K562 (cell line): ENCODE measurements at regions not wholly inside any gene's neighbourhood (a gene's known extent, or its start where the extent isn't known, plus 50 kb on each side); places are given as distances from the start of the nearest gene placed in this dataset.

ENCODE experiments used
- ATAC-seq: fragments of 200-7000 bp; cut with Tn5 transposase; 3 replicates; pipeline ENCODE4 v1.9.1; 2020; ENCODE audit warnings: moderate library complexity
- BruUV-seq: library from RNA; stranded (reverse); fragments of 400-500 nt; replicated peaks from 2 replicates; lab custom pipeline; 2021; lab: Mats Ljungman, UMichigan
- CTCF ChIA-PET: fragments of 300-600 bp; formaldehyde crosslinking; extraction: SDS; loops from one replicate; lab custom pipeline; 2021; ENCODE audit warnings: low intra/inter-chr PET ratio; lab: Yijun Ruan, JAX
- POLR2A ChIA-PET: fragments of 300-600, 350-650 bp; sonication (Branson Sonifier 250); formaldehyde crosslinking; extraction: SDS; loops from one replicate; lab custom pipeline; 2021; ENCODE audit warnings: antibody characterized with exemption, inconsistent platforms; lab: Yijun Ruan, JAX
- DNase-seq, 4 experiments: peaks; one replicate each; pipeline versions ENCODE4 v3.0.0 to v3.0.0-alpha.2; 2011 to 2018; ENCODE audit warnings: low spot score in 3 of 4, mixed read lengths in 3 of 4; ENCODE audit errors: extremely low read depth in 1 of 4
- FAIRE-seq: peaks from 2 replicates; lab custom pipeline; 2011; peaks lifted over from hg19 to GRCh38; lab: Jason Lieb, UNC
- H2AFZ ChIP-seq: 2 replicates; pipeline ENCODE4 v1.6.0; 2011; ENCODE audit warnings: low read depth, low read length, control low read depth, inconsistent platforms
- H3K27ac ChIP-seq: fragments of 200-600 bp; 3 replicates; pipeline ENCODE4 v1.8.0; 2011; ENCODE audit warnings: low read depth, mild to moderate bottlenecking, control low read depth, inconsistent platforms, low read length, moderate library complexity, mixed read lengths; ENCODE audit errors: extremely low read depth
- H3K27me3 ChIP-seq, 2 experiments: fragments of 300-600 bp in 1 of 2; 2 replicates in 1 of 2; 3 replicates in 1 of 2; pipeline versions ENCODE4 v1.6.0 to v1.8.0; 2011; ENCODE audit warnings: inconsistent platforms in 2 of 2, low read length in 2 of 2, mild to moderate bottlenecking in 1 of 2, mixed read lengths in 1 of 2, moderate library complexity in 1 of 2; ENCODE audit not compliant: control insufficient read depth in 2 of 2, insufficient read depth in 2 of 2
- H3K36me3 ChIP-seq: fragments of 300-600 bp; 3 replicates; pipeline ENCODE4 v1.8.0; 2011; ENCODE audit warnings: mild to moderate bottlenecking, low read length, inconsistent platforms; ENCODE audit not compliant: control insufficient read depth, insufficient read depth
- H3K4me1 ChIP-seq, 2 experiments: fragments of 200-600 bp in 1 of 2; replicated peaks in 1 of 2; 2 replicates in 1 of 2; 3 replicates in 1 of 2; pipeline versions ENCODE4 v1.5.1 to v1.8.0; 2011; ENCODE audit warnings: inconsistent platforms in 2 of 2, low read length in 2 of 2, mild to moderate bottlenecking in 1 of 2, mixed read lengths in 1 of 2, moderate library complexity in 1 of 2; ENCODE audit not compliant: control insufficient read depth in 2 of 2, insufficient read depth in 2 of 2
- H3K4me2 ChIP-seq: 2 replicates; pipeline ENCODE4 v1.6.1; 2011; ENCODE audit warnings: low read length, control low read depth, inconsistent platforms, mixed read lengths; ENCODE audit not compliant: insufficient read depth
- H3K4me3 ChIP-seq: fragments of 200-600 bp; sonication (generic), shearing (Covaris generic); 2 replicates; pipeline ENCODE4 v1.5.1; 2016; ENCODE audit warnings: control low read depth, inconsistent platforms
- H3K79me2 ChIP-seq: fragments of 200-600 bp; 3 replicates; pipeline ENCODE4 v1.8.0; 2011; ENCODE audit warnings: low read length, inconsistent platforms; ENCODE audit not compliant: control insufficient read depth, insufficient read depth
- H3K9ac ChIP-seq, 2 experiments: 2 replicates each; pipeline versions ENCODE4 v1.6.0 to v1.6.1; 2011; ENCODE audit warnings: low read depth in 2 of 2, low read length in 2 of 2, control low read depth in 1 of 2, inconsistent platforms in 1 of 2, mild to moderate bottlenecking in 1 of 2, mixed read lengths in 1 of 2; ENCODE audit not compliant: insufficient read depth in 1 of 2
- H3K9me1 ChIP-seq: one replicate; pipeline ENCODE4 v1.6.0; 2011; ENCODE audit warnings: inconsistent platforms, mild to moderate bottlenecking, low read length, moderate library complexity; ENCODE audit not compliant: control insufficient read depth, insufficient read depth
- H3K9me3 ChIP-seq: replicated peaks from 2 replicates; pipeline ENCODE4 v1.5.1; 2011; ENCODE audit warnings: low read depth, low read length, inconsistent platforms; ENCODE audit not compliant: control insufficient read depth, insufficient read depth
- H4K20me1 ChIP-seq: replicated peaks from 2 replicates; pipeline ENCODE4 v1.6.1; 2011; ENCODE audit warnings: low read length, inconsistent platforms, mixed read lengths; ENCODE audit not compliant: control insufficient read depth, insufficient read depth
- ARID2 ChIP-seq: fragments of 450-650 bp; IDR thresholded peaks from 2 replicates; pipeline ENCODE4 v1.6.1; 2017; ENCODE audit warnings: antibody characterized with exemption, mild to moderate bottlenecking
- FOS ChIP-seq: IDR thresholded peaks from 3 replicates; pipeline ENCODE4 v1.6.1; 2011; ENCODE audit not compliant: insufficient read length; ENCODE audit errors: extremely low read depth
- TAL1 ChIP-seq: fragments of 450-650 bp; IDR thresholded peaks from 2 replicates; pipeline ENCODE4 v1.6.1; 2016; ENCODE audit warnings: mild to moderate bottlenecking
- ZNF165 ChIP-seq: fragments of 250-450 bp; sonication (Bioruptor Pico); IDR thresholded peaks from 2 replicates; pipeline ENCODE4 v1.4.0; 2020; ENCODE audit warnings: borderline replicate concordance
- ZNF41 ChIP-seq: fragments of 250-450 bp; sonication (Bioruptor Pico); conservative IDR thresholded peaks from 2 replicates; pipeline ENCODE4 v1.4.0; 2020; ENCODE audit warnings: mild to moderate bottlenecking
- WGBS: fragments of 100-300 bp; shearing (Covaris generic); methylation state at CpG from one replicate; pipeline ENCODE4 v1.1.6; 2016; ENCODE audit warnings: low coverage, mixed read lengths; ENCODE audit not compliant: insufficient coverage; ENCODE audit errors: missing lambda C conversion rate; 5-methylcytosine and 5-hydroxymethylcytosine counted together
- in situ Hi-C: fragments of 300-500 bp; cut with MboI; formaldehyde crosslinking; loops from 4 replicates; pipeline ENCODE4 v1.15.0; 2018; ENCODE audit warnings: inconsistent platforms, mixed read lengths
- intact Hi-C: fragments of 100-400 bp; cut with micrococcal nuclease; formaldehyde crosslinking; loops from 2 replicates; pipeline ENCODE4 v1.14.2; 2022
- TF ChIP-seq, protein P1 (sequence below): fragments of 250-450 bp; sonication (Bioruptor Pico); IDR thresholded peaks from 2 replicates; pipeline ENCODE4 v1.5.1; 2021; ENCODE audit warnings: mild to moderate bottlenecking
- TF ChIP-seq, protein P2 (sequence below): fragments of 250-450 bp; sonication (Bioruptor Pico); IDR thresholded peaks from 2 replicates; pipeline ENCODE4 v1.8.0; 2022; ENCODE audit warnings: inconsistent platforms, mild to moderate bottlenecking, moderate library complexity, borderline replicate concordance
- TF ChIP-seq, protein P3 (sequence below): fragments of 450-650 bp; IDR thresholded peaks from 2 replicates; pipeline ENCODE4 v1.6.1; 2016; ENCODE audit warnings: antibody characterized with exemption

DNA sequence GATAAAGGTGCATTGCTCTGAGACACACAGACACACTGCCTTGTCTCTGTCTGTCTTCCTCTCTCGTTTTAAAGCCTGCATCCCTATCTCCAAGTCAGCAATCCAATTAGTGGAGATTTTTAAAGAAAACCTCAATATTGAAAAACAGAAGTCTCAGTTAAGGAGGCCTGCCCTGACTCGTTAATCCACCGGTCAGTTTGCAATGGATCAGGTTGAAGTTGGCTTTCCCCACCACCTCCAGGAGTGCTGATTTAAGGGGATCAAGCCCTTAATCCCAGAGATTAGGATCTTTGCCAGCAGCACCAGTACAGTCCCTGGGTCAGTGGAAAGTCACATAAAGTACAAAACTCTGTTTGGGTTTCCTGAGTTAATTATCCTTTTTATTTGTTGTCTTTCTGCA, 271.1 kb upstream of the ASIC2 start:
- DNase-seq (no peak), FAIRE-seq (no peak), ATAC-seq (no peak)
- Histone ChIP-seq H3K9me1 (no peaks in the 10 kb centered on the region), H3K27me3 (no peaks in the 10 kb centered on the region), H3K9me3 (no peaks in the 10 kb centered on the region), H3K27ac (no peak overlapping the region), H2AFZ (no peak overlapping the region), H3K4me2 (no peak overlapping the region), H4K20me1 (no peaks in the 10 kb centered on the region), H3K4me3 (no peak overlapping the region), H3K79me2 (no peaks in the 10 kb centered on the region), H3K36me3 (no peaks in the 10 kb centered on the region), H3K4me1 (no peaks in the 10 kb centered on the region), H3K9ac (no peak overlapping the region)
- CTCF ChIA-PET, result no interaction called here
- POLR2A ChIA-PET, result no interaction called here
- no peak for TF ChIP-seq ZNF165
- no peak for TF ChIP-seq ZNF41 (CRISPR knock-in tag)
- TF ChIP-seq, protein P1, sequence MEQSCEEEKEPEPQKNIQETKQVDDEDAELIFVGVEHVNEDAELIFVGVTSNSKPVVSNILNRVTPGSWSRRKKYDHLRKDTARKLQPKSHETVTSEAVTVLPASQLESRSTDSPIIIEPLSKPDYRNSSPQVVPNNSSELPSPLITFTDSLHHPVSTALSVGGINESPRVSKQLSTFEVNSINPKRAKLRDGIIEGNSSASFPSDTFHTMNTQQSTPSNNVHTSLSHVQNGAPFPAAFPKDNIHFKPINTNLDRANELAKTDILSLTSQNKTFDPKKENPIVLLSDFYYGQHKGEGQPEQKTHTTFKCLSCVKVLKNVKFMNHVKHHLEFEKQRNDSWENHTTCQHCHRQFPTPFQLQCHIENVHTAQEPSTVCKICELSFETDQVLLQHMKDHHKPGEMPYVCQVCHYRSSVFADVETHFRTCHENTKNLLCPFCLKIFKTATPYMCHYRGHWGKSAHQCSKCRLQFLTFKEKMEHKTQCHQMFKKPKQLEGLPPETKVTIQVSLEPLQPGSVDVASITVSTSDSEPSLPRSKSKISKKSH, result no peak
- TF ChIP-seq ARID2, result no peak
- no peak for TF ChIP-seq TAL1
- TF ChIP-seq, protein P2, sequence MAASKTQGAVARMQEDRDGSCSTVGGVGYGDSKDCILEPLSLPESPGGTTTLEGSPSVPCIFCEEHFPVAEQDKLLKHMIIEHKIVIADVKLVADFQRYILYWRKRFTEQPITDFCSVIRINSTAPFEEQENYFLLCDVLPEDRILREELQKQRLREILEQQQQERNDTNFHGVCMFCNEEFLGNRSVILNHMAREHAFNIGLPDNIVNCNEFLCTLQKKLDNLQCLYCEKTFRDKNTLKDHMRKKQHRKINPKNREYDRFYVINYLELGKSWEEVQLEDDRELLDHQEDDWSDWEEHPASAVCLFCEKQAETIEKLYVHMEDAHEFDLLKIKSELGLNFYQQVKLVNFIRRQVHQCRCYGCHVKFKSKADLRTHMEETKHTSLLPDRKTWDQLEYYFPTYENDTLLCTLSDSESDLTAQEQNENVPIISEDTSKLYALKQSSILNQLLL (CRISPR knock-in tag), result no peak
- TF ChIP-seq, protein P3, sequence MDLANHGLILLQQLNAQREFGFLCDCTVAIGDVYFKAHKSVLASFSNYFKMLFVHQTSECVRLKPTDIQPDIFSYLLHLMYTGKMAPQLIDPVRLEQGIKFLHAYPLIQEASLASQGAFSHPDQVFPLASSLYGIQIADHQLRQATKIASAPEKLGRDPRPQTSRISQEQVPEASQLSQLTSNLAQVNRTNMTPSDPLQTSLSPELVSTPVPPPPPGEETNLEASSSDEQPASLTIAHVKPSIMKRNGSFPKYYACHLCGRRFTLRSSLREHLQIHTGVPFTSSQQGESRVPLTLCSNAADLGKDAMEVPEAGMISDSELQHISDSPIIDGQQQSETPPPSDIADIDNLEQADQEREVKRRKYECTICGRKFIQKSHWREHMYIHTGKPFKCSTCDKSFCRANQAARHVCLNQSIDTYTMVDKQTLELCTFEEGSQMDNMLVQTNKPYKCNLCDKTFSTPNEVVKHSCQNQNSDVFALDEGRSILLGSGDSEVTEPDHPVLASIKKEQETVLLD, result no peak
- TF ChIP-seq FOS, result no peak
- 0% methylated on average over 3 of the region's 3 CpGs for WGBS
- intact Hi-C loops (no loop called here), in situ Hi-C loops (no loop called here)
- BruUV-seq, result no TSS peak
